ENCODE measurements at regions not wholly inside any gene's neighbourhood (a gene's known extent, or its start where the extent isn't known, plus 50 kb on each side); places are given as distances from the start of the nearest gene placed in this dataset.

- TF ChIP-seq KDM4A (IDR thresholded peaks at IDR 0.05; ENCODE audit: low read depth, low read length, severe bottlenecking) (no peak), NANOG (IDR thresholded peaks at IDR 0.05; ENCODE audit: insufficient read depth, low read depth, low read length, poor library complexity, severe bottlenecking) (no peak), YY1 (IDR thresholded peaks at IDR 0.05; ENCODE audit: low read depth, low read length) (no peak), CHD7 (IDR thresholded peaks at IDR 0.05; ENCODE audit: insufficient replicate concordance, low read length) (no peak), EGR1 (IDR thresholded peaks at IDR 0.05; ENCODE audit: borderline replicate concordance, low read depth, low read length) (no peak), HDAC6 (IDR thresholded peaks at IDR 0.05; ENCODE audit: low read depth, low read length) (no peak), RBBP5 (IDR thresholded peaks at IDR 0.05; ENCODE audit: borderline replicate concordance, low read depth, low read length) (no peak)
These were observed 168.1 kb downstream of the TRIB2 start (continued) for GRCh38 chr2:12884713-12885282.

Data from H1 (cell line).